KBM-7 (cell line): ENCODE measurements at regions not wholly inside any gene's neighbourhood (a gene's known extent, or its start where the extent isn't known, plus 50 kb on each side); places are given as distances from the start of the nearest gene placed in this dataset.

Experiments used
- DNase-seq: peaks from one replicate; pipeline ENCODE4 v3.0.0-alpha.2; 2015
- in situ Hi-C: fragments of 300-500 bp; cut with MboI; formaldehyde crosslinking; loops from 2 replicates; pipeline ENCODE4 v1.14.3; 2020; ENCODE audit warnings: low sequenced_read_pairs, low pct_unique_long_range_greater_than_20kb, mixed read lengths

DNA sequence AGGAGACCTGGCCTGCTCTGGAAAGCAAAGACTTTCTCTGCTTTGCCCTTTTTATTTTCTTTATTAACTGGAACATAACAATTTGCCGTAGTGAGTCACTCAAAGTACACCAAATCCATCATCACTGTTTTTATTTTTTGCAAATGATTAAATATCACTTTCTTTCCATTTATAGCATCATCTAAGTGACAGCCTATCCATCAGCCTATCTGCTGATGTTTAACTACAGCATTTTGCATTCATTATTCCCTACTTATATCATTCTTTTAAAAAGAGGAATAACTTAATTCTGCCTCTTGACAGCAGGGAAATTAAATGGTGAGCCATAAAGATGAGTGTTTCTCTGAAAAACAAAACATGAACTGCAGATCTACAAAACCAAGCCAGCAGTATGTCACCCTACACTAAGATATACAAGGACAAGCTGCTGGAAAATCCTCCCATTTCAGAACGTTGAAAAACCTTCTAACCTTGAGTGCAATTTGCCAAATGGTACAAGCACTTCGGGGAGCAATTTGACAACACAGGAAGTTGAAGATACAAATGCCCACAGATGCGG, 821.3 kb upstream of the TMEM132C start:
- in situ Hi-C loops = no loop called here
- no peak for DNase-seq

DNA sequence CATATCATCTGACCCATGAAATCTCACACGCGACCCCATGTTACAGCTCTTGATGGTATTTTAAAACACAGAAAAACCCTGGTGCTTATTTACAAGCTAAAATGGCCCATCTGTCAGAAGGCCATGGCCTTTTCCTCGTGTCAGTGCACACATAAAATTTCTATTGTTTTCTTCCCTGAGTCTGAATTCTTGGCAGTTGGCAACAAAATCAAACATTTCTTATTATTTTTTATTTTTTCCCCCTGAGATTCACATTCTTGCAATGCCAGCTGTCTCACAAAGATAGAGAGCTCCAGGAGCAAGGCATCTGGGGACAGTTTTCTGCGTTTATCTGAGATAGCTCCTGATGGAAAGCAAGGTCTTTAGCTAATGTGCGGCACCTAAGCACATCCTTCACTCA, 818.1 kb upstream of the TMEM132C start:
- in situ Hi-C loops = no loop called here

DNA sequence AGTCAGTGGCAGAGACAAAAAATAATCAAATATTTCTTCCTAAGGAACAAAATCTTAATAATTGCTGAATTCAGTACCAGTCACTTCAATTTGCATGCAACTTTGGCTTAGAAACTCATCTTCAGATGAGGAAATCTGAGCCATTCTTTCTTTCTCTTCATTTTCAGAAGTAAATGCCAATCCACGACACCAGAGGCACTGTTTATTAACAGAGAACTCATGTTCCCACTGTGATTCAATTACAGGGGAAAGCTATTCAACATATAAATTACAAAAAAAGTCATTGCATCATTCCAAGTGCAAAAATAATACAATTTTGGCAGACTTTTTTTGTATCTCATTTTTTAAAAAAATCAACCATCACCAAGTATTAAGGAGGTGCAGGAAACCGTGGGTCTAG, 816.1 kb upstream of the TMEM132C start:
- in situ Hi-C loops = no loop called here
- no peak for DNase-seq

More for the DNA sequence above, 818.1 kb upstream of the TMEM132C start:
- no peak for DNase-seq

- in situ Hi-C loops = no loop called here
- no peak for DNase-seq
These were observed 811.4 kb upstream of the TMEM132C start for GRCh38 chr12:127455347-127456265.

- no peak for DNase-seq
- in situ Hi-C loops = no loop called here
These were observed 809.2 kb upstream of the TMEM132C start for GRCh38 chr12:127457726-127458125.

DNA sequence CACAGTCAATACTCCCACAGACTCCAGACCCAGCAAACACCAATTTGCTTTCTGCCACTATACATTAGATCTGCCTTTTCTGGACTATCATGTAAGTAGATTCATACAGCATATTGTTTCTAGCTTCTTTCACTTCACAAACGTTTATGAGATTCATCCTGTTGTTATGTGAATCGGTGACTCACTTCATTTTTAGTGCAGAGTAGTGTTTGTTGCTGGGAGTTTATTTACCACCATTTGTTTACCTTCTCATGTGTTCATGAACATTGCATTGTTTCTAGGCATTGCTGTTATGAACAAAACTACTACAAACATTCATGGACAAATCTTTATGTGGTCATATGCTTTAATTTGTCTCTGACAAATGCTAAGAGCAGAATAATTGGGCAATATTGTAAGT, 807.8 kb upstream of the TMEM132C start:
- in situ Hi-C loops = no loop called here
- no peak for DNase-seq

GRCh38 chr12:127459687-127460086, 807.3 kb upstream of the TMEM132C start:
- in situ Hi-C loops = no loop called here
- no peak for DNase-seq

DNA sequence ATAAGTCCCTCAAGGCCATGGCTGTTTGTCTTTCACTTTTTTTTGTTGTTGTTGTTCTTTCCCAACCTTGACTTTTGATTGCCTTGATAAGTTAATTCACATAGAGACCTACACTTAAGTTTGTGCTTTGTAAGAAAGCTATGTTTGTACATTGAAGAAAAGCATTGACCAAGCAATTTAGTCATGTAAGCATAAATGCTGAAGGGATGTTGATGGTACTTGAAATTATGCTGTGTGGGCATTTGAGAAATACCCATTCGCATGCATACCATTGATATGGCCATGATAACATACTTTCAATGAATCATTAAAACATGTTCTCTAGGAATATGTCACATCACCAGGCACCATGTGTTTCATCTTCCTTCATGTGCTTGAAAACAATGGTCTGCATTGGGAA, 803.7 kb upstream of the TMEM132C start:
- no peak for DNase-seq
- in situ Hi-C loops = no loop called here

GRCh38 chr12:127469331-127469730, 797.6 kb upstream of the TMEM132C start:
- no peak for DNase-seq
- in situ Hi-C loops = no loop called here

DNA sequence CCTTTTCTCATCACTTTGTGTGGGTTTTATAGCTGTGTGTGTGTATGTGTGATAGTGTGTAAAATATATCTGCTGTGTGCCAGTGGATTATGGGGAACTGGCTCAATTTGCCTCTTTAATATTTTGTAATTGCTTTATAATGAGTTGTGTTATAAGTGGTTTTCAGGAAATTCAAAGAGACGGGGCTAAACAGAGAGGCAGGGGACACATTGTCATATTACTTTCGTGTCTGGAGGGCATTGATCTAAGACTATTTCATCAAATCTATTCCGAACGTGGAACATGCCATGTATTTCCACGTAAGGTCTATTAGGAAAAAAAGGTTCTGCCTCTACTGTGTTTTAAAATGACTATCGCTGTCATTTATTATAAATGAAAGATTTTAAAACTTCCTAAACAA, 793.2 kb upstream of the TMEM132C start:
- in situ Hi-C loops = no loop called here
- no peak for DNase-seq

DNA sequence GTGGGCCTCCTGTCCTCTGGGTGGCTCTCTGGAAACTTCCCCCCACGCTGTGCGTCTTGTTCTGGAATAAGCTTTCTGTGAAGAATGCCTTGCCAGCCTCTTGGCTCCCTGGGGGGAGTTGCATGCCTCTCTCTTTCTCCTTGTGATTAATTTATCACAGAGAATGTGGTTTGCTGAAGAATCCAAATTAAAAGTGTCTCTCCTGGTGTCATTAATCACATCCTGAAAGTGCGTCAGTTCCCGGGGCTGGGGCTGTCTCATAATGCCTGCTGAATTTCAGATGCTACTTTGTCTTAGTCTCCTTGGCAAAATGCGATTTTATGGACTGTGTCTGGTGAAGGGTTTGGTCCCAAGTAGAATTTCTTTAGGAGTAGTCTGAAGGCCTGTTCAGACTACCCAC, 787.7 kb upstream of the TMEM132C start:
- DNase-seq = no peak
- in situ Hi-C loops = no loop called here

GRCh38 chr12:127480775-127481314, 786.1 kb upstream of the TMEM132C start:
- DNase-seq = peak; percentile 18
- in situ Hi-C loops = no loop called here

DNA sequence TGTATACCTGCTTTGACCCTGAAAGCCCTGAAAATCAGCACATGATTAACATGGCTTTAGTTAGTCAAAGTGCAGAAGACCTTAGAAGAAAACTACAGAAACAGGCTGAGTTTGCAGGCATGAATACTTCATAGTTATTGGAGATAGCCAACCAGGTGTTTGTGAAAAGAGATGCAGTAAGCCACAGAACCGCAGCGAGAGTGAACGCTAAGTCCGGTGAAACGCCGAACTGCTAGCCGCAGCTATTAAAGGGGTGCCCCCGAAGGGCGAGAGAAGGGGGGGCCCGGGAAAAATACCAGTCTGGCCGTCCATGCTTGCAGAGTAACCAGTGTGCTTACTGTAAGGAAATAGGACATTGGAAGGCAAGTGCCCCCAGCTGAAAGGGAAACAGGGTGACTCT, 784.0 kb upstream of the TMEM132C start:
- in situ Hi-C loops = no loop called here
- DNase-seq = no peak

DNA sequence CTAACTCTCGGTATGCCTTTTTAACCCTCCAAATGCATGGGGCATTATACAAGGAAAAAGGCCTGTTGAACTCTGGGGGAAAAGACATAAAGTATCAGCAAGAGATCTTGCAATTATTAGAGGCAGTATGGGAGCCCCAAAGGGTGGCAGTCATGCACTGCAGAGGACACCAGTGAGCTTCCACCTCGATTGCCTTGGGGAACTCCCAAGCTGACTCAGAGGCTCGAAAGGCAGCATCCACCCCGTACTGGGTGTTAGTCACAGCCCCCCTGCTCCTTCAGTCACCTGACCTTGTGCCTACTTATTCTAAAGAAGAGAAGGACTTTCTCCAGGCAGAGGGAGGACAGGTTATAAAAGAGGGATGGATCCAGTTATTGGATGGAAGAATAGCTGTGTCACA, 781.4 kb upstream of the TMEM132C start:
- in situ Hi-C loops = no loop called here
- DNase-seq = no peak

DNA sequence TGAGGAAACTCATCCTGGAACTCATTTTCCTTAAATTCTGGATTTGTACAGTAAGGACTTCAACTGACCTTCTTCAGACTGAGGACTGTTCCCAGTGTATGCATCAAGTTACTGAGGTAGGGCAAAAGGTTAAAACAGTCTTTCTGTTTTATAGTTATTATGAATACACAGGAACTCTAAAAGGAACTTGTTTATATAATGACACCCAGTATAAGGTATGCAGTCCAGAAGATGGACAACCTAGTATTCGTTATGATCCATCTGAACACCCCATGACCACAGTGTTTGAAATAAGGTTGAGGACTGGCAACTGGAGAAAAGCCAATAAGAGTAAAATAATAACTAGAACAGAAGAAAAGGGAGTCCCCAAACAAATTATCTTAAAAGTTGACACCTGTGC, 779.9 kb upstream of the TMEM132C start:
- in situ Hi-C loops = no loop called here
- no peak for DNase-seq

GRCh38 chr12:127489061-127489460, 777.9 kb upstream of the TMEM132C start:
- in situ Hi-C loops = no loop called here
- no peak for DNase-seq

DNA sequence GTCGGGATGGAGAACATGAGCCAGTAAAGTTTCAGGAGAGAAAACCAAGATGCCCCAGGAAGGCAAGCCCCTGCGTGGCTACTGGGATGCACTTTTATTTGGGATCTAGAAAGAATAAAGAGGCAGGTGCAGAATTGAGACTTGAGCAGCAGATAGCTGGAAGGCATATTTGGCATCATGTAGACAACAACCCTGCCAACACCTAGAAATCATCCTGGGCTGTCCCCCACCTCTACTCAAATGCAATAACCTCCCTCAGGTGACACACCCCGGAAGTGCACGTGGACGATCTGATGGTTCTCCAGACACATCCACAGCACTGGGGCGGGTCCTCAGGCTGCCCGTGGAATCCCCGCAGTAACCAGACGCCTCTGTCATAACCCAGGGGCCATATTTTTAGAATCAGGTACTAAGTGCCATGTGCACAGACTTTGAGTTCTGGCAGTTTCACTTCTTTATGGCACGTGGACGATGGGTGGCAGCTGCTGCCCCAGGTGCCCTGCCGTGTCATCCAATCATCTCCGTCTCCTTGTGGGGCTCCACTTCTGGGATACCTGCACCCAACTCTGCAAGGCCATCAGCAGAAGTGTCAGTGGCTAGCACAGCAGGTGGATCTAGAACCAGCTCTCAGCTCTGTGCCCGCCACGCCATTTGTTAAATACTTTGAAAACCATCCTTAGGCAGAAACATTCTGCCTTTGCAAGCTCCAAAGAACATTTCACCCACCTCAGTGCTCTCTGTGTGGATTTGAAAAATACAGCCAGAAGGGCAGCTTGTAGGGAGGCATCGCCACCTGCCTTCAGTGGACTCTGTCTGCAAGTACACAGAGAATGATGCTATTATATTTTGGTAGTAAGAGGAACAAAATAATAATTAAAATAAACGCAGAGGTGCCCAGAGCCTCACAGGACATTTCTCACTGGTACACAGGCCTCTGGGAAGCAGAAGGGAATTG, 771.7 kb upstream of the TMEM132C start:
- no peak for DNase-seq
- in situ Hi-C loops = no loop called here

DNA sequence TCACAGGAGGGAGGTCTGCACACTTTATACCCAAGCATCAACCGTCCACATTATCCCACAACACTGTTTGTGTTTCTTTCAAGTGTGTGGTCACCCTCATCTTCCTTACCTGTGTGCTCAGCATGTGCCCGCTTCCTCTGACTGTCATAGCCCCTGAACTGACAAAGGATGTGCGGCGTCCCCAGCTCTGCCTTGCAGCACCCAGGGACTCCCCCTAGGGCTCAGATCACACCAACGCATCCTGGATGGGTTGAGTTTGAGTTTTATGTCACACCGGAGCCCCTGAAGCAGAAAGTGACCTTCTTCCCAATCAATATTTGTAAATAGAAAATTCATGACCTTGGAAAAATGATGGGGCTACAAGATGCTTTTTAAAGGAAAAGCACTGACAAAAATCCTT, 770.7 kb upstream of the TMEM132C start:
- DNase-seq = no peak
- in situ Hi-C loops = no loop called here

DNA sequence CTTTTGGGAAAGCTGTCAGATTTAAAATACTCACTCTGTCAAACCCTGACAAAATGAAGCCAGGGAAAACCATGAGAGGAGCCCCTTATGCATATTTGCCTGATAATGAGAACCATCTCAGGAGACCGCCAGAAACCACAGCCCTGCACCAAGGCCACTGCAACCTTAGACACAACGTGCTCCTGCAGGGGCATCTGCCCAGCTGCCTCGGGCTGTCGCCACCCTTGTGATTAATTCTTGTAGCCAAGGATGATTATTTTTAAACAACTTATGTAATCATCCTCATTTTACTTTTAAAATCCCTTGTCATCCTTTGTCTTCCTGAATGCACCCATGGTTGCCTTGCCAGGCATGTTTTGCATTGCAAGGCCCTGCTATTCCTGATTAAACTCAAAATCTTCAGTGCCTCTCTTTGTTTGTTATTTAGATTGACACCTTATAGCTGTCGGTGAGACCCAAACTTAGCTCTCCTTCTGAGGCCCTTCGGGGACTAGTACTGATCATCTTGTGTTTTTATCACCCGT, 766.4 kb upstream of the TMEM132C start:
- in situ Hi-C loops = no loop called here
- no peak for DNase-seq
